Neural cell (in vitro differentiated cells): ENCODE measurements at regions not wholly inside any gene's neighbourhood (a gene's known extent, or its start where the extent isn't known, plus 50 kb on each side); places are given as distances from the start of the nearest gene placed in this dataset.

Source experiments
- H2AFZ ChIP-seq: fragments of 200-600, 300-800 bp; sonication (generic), shearing (Covaris generic); 2 replicates; pipeline ENCODE4 v1.6.0; 2014; ENCODE audit warnings: low read depth, mild to moderate bottlenecking, antibody characterized with exemption, low read length, moderate library complexity
- H3F3A ChIP-seq: fragments of 200-600 bp; shearing (Covaris generic); 2 replicates; pipeline ENCODE4 v1.6.1; 2016; ENCODE audit warnings: mild to moderate bottlenecking, moderate library complexity, mixed read lengths, antibody characterized with exemption, low read length; ENCODE audit not compliant: insufficient read depth, poor library complexity, severe bottlenecking
- H3K27ac ChIP-seq: fragments of 200-600, 300-800 bp; sonication (generic), shearing (Covaris generic); 2 replicates; pipeline ENCODE4 v1.5.1; 2014; ENCODE audit warnings: mild to moderate bottlenecking, low read length, moderate library complexity
- H3K27me3 ChIP-seq: fragments of 300-800, 200-600 bp; sonication (generic), shearing (Covaris generic); 2 replicates; pipeline ENCODE4 v1.6.0; 2014; ENCODE audit warnings: mild to moderate bottlenecking, low read depth, low read length, moderate library complexity; ENCODE audit not compliant: insufficient read depth
- H3K36me3 ChIP-seq: fragments of 300-800, 200-600 bp; sonication (generic), shearing (Covaris generic); 2 replicates; pipeline ENCODE4 v1.5.1; 2014; ENCODE audit warnings: mild to moderate bottlenecking, antibody characterized with exemption, low read length, moderate library complexity; ENCODE audit not compliant: insufficient read depth
- H3K4me2 ChIP-seq: fragments of 300-800, 200-600 bp; sonication (generic), shearing (Covaris generic); 2 replicates; pipeline ENCODE4 v1.6.0; 2014; ENCODE audit warnings: mild to moderate bottlenecking, low read length
- H3K4me3 ChIP-seq: fragments of 300-800, 200-600 bp; sonication (generic), shearing (Covaris generic); 2 replicates; pipeline ENCODE4 v1.5.1; 2014; ENCODE audit warnings: mild to moderate bottlenecking, low read length, moderate library complexity
- H3K79me2 ChIP-seq: fragments of 200-600 bp; shearing (Covaris generic); replicated peaks from 2 replicates; pipeline ENCODE4 v1.6.0; 2014; ENCODE audit warnings: mild to moderate bottlenecking, low read length, moderate library complexity; ENCODE audit not compliant: insufficient read depth
- H3K9ac ChIP-seq: fragments of 300-800, 200-600 bp; sonication (generic), shearing (Covaris generic); 2 replicates; pipeline ENCODE4 v1.6.1; 2016; ENCODE audit warnings: mild to moderate bottlenecking, low read length, mixed read lengths
- H3K9me2 ChIP-seq: fragments of 200-600 bp; shearing (Covaris generic); 2 replicates; pipeline ENCODE4 v1.6.1; 2016; ENCODE audit warnings: mild to moderate bottlenecking, low read length, mixed read lengths; ENCODE audit not compliant: insufficient read depth
- H3K9me3 ChIP-seq: fragments of 200-600, 300-800 bp; sonication (generic), shearing (Covaris generic); 2 replicates; pipeline ENCODE4 v1.6.1; 2016; ENCODE audit warnings: mild to moderate bottlenecking, mixed run types, low read length, moderate library complexity, mixed read lengths
- H4K20me1 ChIP-seq: fragments of 200-600 bp; shearing (Covaris generic); 2 replicates; pipeline ENCODE4 v1.6.1; 2016; ENCODE audit warnings: mild to moderate bottlenecking, mixed run types; ENCODE audit not compliant: insufficient read depth
- EP300 ChIP-seq: fragments of 450-650 bp; conservative IDR thresholded peaks from 2 replicates; pipeline ENCODE4 v1.6.1; 2014; ENCODE audit warnings: antibody characterized with exemption, mild to moderate bottlenecking, moderate library complexity; ENCODE audit not compliant: poor library complexity, severe bottlenecking
- EZH2 ChIP-seq: fragments of 200-600, 300-800 bp; shearing (Covaris generic), sonication (generic); IDR thresholded peaks from 2 replicates; pipeline ENCODE4 v1.6.1; 2014; ENCODE audit warnings: antibody characterized with exemption, low read length, borderline replicate concordance, mild to moderate bottlenecking; ENCODE audit not compliant: insufficient read depth, poor library complexity, severe bottlenecking
- MXI1 ChIP-seq: fragments of 450-650 bp; conservative IDR thresholded peaks from 2 replicates; pipeline ENCODE4 v1.6.1; 2014; ENCODE audit warnings: antibody characterized with exemption, mild to moderate bottlenecking; ENCODE audit not compliant: poor library complexity, severe bottlenecking
- POLR2AphosphoS5 ChIP-seq: IDR thresholded peaks from 2 replicates; pipeline ENCODE4 v1.6.1; 2012
- RAD21 ChIP-seq: fragments of 450-650 bp; conservative IDR thresholded peaks from 2 replicates; pipeline ENCODE4 v1.6.1; 2014; ENCODE audit warnings: antibody characterized with exemption, mild to moderate bottlenecking, moderate library complexity
- SMC3 ChIP-seq: fragments of 450-650 bp; conservative IDR thresholded peaks from 2 replicates; pipeline ENCODE4 v1.6.1; 2014; ENCODE audit warnings: antibody characterized with exemption, mild to moderate bottlenecking, moderate library complexity; ENCODE audit not compliant: poor library complexity
- TF ChIP-seq, protein P1 (sequence below): fragments of 450-650 bp; IDR thresholded peaks from 2 replicates; pipeline ENCODE4 v1.5.1; 2014; ENCODE audit warnings: antibody characterized with exemption, mild to moderate bottlenecking, moderate library complexity; ENCODE audit not compliant: poor library complexity, severe bottlenecking
- TF ChIP-seq, protein P2 (sequence below): IDR thresholded peaks from 2 replicates; pipeline ENCODE4 v1.6.1; 2012; ENCODE audit warnings: borderline replicate concordance

- Histone ChIP-seq H3K4me3 (no peak overlapping the region), H3K9me3 (no peaks in the 10 kb centered on the region), H3K4me2 (no peak overlapping the region)
Measured at GRCh38 chr10:117899181-117899683, 147.5 kb downstream of the RAB11FIP2 start.

DNA sequence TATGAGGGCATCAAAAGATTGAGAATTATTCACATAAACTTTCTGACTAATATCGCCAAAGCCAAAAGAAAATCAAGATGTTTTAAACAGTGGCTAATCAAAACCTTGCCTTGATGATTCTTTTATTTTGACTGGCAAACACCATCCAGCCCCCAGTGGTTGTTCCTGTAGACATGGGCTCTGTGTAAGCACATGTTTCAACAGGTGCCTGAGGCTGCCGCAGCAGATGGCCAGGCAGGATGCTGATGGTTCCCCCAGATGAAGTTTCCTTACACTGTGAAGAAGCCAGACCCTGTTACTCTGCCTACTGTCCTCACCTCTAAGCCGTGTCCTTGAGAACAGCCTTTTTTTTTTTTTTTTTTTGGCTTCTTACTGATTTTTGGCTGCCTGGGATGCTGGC, 146.5 kb downstream of the RAB11FIP2 start:
- Histone ChIP-seq H3K79me2 (no peaks in the 10 kb centered on the region), H3K9ac (no peak overlapping the region), H3K36me3 (no peaks in the 10 kb centered on the region), H3K27me3 (no peaks in the 10 kb centered on the region), H3F3A (no peaks in the 10 kb centered on the region), H3K4me3 (no peak overlapping the region), H2AFZ (no peak overlapping the region), H3K4me2 (no peak overlapping the region), H3K9me2 (no peaks in the 10 kb centered on the region), H3K27ac (no peak overlapping the region), H3K9me3 (no peaks in the 10 kb centered on the region), H4K20me1 (no peaks in the 10 kb centered on the region)
- TF ChIP-seq SMC3 (no peak), EZH2 (no peak), EP300 (no peak), POLR2AphosphoS5 (no peak)
- TF ChIP-seq, protein P1, sequence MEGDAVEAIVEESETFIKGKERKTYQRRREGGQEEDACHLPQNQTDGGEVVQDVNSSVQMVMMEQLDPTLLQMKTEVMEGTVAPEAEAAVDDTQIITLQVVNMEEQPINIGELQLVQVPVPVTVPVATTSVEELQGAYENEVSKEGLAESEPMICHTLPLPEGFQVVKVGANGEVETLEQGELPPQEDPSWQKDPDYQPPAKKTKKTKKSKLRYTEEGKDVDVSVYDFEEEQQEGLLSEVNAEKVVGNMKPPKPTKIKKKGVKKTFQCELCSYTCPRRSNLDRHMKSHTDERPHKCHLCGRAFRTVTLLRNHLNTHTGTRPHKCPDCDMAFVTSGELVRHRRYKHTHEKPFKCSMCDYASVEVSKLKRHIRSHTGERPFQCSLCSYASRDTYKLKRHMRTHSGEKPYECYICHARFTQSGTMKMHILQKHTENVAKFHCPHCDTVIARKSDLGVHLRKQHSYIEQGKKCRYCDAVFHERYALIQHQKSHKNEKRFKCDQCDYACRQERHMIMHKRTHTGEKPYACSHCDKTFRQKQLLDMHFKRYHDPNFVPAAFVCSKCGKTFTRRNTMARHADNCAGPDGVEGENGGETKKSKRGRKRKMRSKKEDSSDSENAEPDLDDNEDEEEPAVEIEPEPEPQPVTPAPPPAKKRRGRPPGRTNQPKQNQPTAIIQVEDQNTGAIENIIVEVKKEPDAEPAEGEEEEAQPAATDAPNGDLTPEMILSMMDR: no peak
- TF ChIP-seq, protein P2, sequence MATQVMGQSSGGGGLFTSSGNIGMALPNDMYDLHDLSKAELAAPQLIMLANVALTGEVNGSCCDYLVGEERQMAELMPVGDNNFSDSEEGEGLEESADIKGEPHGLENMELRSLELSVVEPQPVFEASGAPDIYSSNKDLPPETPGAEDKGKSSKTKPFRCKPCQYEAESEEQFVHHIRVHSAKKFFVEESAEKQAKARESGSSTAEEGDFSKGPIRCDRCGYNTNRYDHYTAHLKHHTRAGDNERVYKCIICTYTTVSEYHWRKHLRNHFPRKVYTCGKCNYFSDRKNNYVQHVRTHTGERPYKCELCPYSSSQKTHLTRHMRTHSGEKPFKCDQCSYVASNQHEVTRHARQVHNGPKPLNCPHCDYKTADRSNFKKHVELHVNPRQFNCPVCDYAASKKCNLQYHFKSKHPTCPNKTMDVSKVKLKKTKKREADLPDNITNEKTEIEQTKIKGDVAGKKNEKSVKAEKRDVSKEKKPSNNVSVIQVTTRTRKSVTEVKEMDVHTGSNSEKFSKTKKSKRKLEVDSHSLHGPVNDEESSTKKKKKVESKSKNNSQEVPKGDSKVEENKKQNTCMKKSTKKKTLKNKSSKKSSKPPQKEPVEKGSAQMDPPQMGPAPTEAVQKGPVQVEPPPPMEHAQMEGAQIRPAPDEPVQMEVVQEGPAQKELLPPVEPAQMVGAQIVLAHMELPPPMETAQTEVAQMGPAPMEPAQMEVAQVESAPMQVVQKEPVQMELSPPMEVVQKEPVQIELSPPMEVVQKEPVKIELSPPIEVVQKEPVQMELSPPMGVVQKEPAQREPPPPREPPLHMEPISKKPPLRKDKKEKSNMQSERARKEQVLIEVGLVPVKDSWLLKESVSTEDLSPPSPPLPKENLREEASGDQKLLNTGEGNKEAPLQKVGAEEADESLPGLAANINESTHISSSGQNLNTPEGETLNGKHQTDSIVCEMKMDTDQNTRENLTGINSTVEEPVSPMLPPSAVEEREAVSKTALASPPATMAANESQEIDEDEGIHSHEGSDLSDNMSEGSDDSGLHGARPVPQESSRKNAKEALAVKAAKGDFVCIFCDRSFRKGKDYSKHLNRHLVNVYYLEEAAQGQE: no peak

More at GRCh38 chr10:117899181-117899683, 147.5 kb downstream of the RAB11FIP2 start:
- Histone ChIP-seq H3F3A (no peaks in the 10 kb centered on the region), H3K9me2 (no peaks in the 10 kb centered on the region), H3K27ac (no peak overlapping the region), H3K9ac (no peak overlapping the region), H2AFZ (no peak overlapping the region), H3K79me2 (no peaks in the 10 kb centered on the region), H3K27me3 (no peaks in the 10 kb centered on the region), H3K36me3 (no peaks in the 10 kb centered on the region), H4K20me1 (no peaks in the 10 kb centered on the region)
- TF ChIP-seq EP300 (no peak), SMC3 (no peak), POLR2AphosphoS5 (no peak), MXI1 (no peak), EZH2 (no peak), RAD21 (no peak)
- TF ChIP-seq, protein P2: no peak
- TF ChIP-seq, protein P1: no peak
